GM23338 (cell line): ENCODE measurements at regions not wholly inside any gene's neighbourhood (a gene's known extent, or its start where the extent isn't known, plus 50 kb on each side); places are given as distances from the start of the nearest gene placed in this dataset.
A peak's percentile ranks its signal among the peaks of the same experiment; 100 is the strongest.
"Not testable (repeated sequence)": the region's sequence is repeated elsewhere in the genome, so short reads cannot be mapped to it uniquely, and the experiment has no call there.

Experiments used
- CREB1 ChIP-seq: fragments of 250-450 bp; sonication (Bioruptor Pico); IDR thresholded peaks from 2 replicates; pipeline ENCODE4 v1.5.0; 2020; ENCODE audit warnings: low read depth, mild to moderate bottlenecking, moderate library complexity
- EZH2 ChIP-seq: fragments of 200-600 bp; sonication (generic); IDR thresholded peaks from one replicate; pipeline ENCODE4 v1.8.0; 2017; ENCODE audit warnings: antibody characterized with exemption, mild to moderate bottlenecking, low read depth; ENCODE audit not compliant: unreplicated experiment
- TF ChIP-seq, protein P1 (sequence below), 2 experiments: fragments of 200-600 bp in 1 of 2; sonication (generic) in 1 of 2; conservative IDR thresholded peaks; 2 replicates each; pipeline versions ENCODE4 v1.5.1 to v1.6.1; 2016 to 2017; ENCODE audit warnings: antibody characterized with exemption in 2 of 2, low read depth in 2 of 2, mild to moderate bottlenecking in 2 of 2, moderate library complexity in 1 of 2
- TF ChIP-seq, protein P2 (sequence below): IDR thresholded peaks from one replicate; pipeline ENCODE4 v1.6.1; 2018; ENCODE audit warnings: antibody characterized with exemption; ENCODE audit not compliant: unreplicated experiment

DNA sequence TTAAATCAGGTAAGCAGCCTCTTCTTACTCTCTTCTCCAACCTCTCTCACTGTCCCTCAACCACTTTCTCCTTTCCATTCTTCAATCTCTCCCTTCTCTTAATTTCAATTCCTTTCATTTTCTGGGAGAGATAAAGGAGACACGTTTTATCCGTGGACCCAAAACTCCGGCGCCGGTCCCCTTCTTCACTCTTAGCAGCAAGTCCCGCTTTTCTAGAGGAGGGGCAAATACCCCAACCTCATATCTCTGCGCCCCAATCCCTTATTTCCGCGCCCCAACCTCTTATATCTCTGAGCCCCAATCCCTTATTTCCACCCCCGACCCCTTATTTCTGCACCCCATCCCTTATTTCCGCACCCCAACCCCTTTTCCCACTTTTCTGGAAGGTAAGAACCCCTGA lies 691.6 kb downstream of the EFNA5 start:
- TF ChIP-seq, protein P1, sequence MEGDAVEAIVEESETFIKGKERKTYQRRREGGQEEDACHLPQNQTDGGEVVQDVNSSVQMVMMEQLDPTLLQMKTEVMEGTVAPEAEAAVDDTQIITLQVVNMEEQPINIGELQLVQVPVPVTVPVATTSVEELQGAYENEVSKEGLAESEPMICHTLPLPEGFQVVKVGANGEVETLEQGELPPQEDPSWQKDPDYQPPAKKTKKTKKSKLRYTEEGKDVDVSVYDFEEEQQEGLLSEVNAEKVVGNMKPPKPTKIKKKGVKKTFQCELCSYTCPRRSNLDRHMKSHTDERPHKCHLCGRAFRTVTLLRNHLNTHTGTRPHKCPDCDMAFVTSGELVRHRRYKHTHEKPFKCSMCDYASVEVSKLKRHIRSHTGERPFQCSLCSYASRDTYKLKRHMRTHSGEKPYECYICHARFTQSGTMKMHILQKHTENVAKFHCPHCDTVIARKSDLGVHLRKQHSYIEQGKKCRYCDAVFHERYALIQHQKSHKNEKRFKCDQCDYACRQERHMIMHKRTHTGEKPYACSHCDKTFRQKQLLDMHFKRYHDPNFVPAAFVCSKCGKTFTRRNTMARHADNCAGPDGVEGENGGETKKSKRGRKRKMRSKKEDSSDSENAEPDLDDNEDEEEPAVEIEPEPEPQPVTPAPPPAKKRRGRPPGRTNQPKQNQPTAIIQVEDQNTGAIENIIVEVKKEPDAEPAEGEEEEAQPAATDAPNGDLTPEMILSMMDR (conservative IDR thresholded peaks at IDR 0.05; ENCODE audit: low read depth in 2 of 2): not testable (repeated sequence)
- peak; percentile 53; the same call in 1 of the 2 replicates for TF ChIP-seq CREB1
- TF ChIP-seq, protein P2, sequence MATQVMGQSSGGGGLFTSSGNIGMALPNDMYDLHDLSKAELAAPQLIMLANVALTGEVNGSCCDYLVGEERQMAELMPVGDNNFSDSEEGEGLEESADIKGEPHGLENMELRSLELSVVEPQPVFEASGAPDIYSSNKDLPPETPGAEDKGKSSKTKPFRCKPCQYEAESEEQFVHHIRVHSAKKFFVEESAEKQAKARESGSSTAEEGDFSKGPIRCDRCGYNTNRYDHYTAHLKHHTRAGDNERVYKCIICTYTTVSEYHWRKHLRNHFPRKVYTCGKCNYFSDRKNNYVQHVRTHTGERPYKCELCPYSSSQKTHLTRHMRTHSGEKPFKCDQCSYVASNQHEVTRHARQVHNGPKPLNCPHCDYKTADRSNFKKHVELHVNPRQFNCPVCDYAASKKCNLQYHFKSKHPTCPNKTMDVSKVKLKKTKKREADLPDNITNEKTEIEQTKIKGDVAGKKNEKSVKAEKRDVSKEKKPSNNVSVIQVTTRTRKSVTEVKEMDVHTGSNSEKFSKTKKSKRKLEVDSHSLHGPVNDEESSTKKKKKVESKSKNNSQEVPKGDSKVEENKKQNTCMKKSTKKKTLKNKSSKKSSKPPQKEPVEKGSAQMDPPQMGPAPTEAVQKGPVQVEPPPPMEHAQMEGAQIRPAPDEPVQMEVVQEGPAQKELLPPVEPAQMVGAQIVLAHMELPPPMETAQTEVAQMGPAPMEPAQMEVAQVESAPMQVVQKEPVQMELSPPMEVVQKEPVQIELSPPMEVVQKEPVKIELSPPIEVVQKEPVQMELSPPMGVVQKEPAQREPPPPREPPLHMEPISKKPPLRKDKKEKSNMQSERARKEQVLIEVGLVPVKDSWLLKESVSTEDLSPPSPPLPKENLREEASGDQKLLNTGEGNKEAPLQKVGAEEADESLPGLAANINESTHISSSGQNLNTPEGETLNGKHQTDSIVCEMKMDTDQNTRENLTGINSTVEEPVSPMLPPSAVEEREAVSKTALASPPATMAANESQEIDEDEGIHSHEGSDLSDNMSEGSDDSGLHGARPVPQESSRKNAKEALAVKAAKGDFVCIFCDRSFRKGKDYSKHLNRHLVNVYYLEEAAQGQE: not testable (repeated sequence)
- TF ChIP-seq EZH2: not testable (repeated sequence)
